HepG2 (cell line): ENCODE measurements at regions not wholly inside any gene's neighbourhood (a gene's known extent, or its start where the extent isn't known, plus 50 kb on each side); places are given as distances from the start of the nearest gene placed in this dataset.

ENCODE experiments used
- ATF3 ChIP-seq: sonication (generic); formaldehyde crosslinking; IDR thresholded peaks from 2 replicates; pipeline ENCODE4 v1.4.0; 2020; ENCODE audit warnings: missing genetic modification reagents
- CREB1 ChIP-seq, 2 experiments: fragments of 450-650 bp in 1 of 2; IDR thresholded peaks; 2 replicates each; pipeline ENCODE4 v1.6.1; 2016 to 2017; ENCODE audit warnings: control low read depth in 1 of 2, mild to moderate bottlenecking in 1 of 2, missing compliant biosample characterization in 1 of 2, missing genetic modification characterization in 1 of 2
- CTCF ChIP-seq: sonication (generic); formaldehyde crosslinking; IDR thresholded peaks from 2 replicates; pipeline ENCODE4 v1.5.0; 2020; ENCODE audit warnings: mild to moderate bottlenecking, missing genetic modification reagents, moderate library complexity
- E2F5 ChIP-seq: sonication (generic); formaldehyde crosslinking; conservative IDR thresholded peaks from 2 replicates; pipeline ENCODE4 v1.4.0; 2020; ENCODE audit warnings: missing genetic modification reagents
- MTA3 ChIP-seq: sonication (generic); formaldehyde crosslinking; IDR thresholded peaks from 2 replicates; pipeline ENCODE4 v1.4.0; 2020; ENCODE audit warnings: missing genetic modification reagents
- NBN ChIP-seq: fragments of 450-650 bp; conservative IDR thresholded peaks from 2 replicates; pipeline ENCODE4 v1.6.1; 2017
- PHF20 ChIP-seq: sonication (generic); formaldehyde crosslinking; IDR thresholded peaks from 2 replicates; pipeline ENCODE4 v1.5.0; 2020; ENCODE audit warnings: mild to moderate bottlenecking, missing genetic modification reagents
- POLR2A ChIP-seq, 2 experiments: IDR thresholded peaks; 2 replicates each; pipeline ENCODE4 v1.6.1; 2011; ENCODE audit warnings: low read depth in 2 of 2, low read length in 2 of 2, mild to moderate bottlenecking in 1 of 2, moderate library complexity in 1 of 2; ENCODE audit not compliant: insufficient read depth in 1 of 2
- SNAPC5 ChIP-seq: sonication (generic); formaldehyde crosslinking; IDR thresholded peaks from 2 replicates; pipeline ENCODE4 v1.8.1; 2023; ENCODE audit warnings: mild to moderate bottlenecking, missing genetic modification reagents, borderline replicate concordance
- YY1 ChIP-seq: IDR thresholded peaks from 2 replicates; pipeline ENCODE4 v1.6.1; 2011; ENCODE audit warnings: low read length, low read depth, moderate library complexity, mild to moderate bottlenecking; ENCODE audit not compliant: insufficient read depth, insufficient replicate concordance
- ZNF777 ChIP-seq: sonication (generic); formaldehyde crosslinking; IDR thresholded peaks from 2 replicates; pipeline ENCODE4 v1.4.0; 2020; ENCODE audit warnings: missing genetic modification reagents
- ZXDC ChIP-seq: sonication (generic); formaldehyde crosslinking; IDR thresholded peaks from 2 replicates; pipeline ENCODE4 v1.5.0; 2020; ENCODE audit warnings: mild to moderate bottlenecking, missing genetic modification reagents
- TF ChIP-seq, protein P1 (sequence below): sonication (generic); formaldehyde crosslinking; IDR thresholded peaks from 2 replicates; pipeline ENCODE4 v1.4.0; 2020; ENCODE audit warnings: mild to moderate bottlenecking, low read depth, missing genetic modification reagents
- TF ChIP-seq, protein P2 (sequence below): IDR thresholded peaks from 2 replicates; pipeline ENCODE4 v1.6.1; 2012; ENCODE audit warnings: low read depth, low read length, improper control_type of control experiment

DNA sequence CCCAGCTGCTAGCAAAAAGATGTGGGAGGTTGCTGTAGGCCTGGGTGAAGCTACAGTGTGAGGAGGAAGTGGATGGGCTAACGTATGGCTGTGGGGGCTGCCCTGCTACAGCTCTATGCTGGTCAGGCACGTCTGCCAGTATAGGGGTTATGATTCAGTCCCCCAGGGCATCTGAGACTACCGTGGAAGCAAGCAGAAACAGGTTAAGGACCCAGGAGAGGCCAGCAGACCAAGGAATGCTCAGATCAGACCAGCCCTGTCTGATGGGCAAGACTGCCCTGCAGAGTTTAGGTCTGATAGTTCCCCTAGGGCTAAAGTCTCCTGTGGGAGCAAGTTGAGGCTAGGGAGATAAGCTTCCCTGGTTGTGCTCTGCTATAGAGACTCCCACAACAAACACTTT is 416.1 kb upstream of the CTNND2 start:
- TF ChIP-seq, protein P1, sequence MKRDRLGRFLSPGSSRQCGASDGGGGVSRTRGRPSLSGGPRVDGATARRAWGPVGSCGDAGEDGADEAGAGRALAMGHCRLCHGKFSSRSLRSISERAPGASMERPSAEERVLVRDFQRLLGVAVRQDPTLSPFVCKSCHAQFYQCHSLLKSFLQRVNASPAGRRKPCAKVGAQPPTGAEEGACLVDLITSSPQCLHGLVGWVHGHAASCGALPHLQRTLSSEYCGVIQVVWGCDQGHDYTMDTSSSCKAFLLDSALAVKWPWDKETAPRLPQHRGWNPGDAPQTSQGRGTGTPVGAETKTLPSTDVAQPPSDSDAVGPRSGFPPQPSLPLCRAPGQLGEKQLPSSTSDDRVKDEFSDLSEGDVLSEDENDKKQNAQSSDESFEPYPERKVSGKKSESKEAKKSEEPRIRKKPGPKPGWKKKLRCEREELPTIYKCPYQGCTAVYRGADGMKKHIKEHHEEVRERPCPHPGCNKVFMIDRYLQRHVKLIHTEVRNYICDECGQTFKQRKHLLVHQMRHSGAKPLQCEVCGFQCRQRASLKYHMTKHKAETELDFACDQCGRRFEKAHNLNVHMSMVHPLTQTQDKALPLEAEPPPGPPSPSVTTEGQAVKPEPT (CRISPR knock-in tag), result no peak
- TF ChIP-seq MTA3 (CRISPR knock-in tag), result no peak
- TF ChIP-seq YY1, result no peak
- TF ChIP-seq NBN, result no peak
- no peak for TF ChIP-seq CTCF (CRISPR knock-in tag)
- no peak for TF ChIP-seq E2F5
- no peak for TF ChIP-seq POLR2A (IDR thresholded peaks at IDR 0.05; ENCODE audit: insufficient read depth in 1 of 2, low read depth in 2 of 2, low read length in 2 of 2)
- no peak for TF ChIP-seq ZNF777
- TF ChIP-seq ZXDC (CRISPR knock-in tag), result no peak
- no peak for TF ChIP-seq ATF3 (CRISPR knock-in tag)
- TF ChIP-seq PHF20 (CRISPR knock-in tag), result no peak
- TF ChIP-seq, protein P2, sequence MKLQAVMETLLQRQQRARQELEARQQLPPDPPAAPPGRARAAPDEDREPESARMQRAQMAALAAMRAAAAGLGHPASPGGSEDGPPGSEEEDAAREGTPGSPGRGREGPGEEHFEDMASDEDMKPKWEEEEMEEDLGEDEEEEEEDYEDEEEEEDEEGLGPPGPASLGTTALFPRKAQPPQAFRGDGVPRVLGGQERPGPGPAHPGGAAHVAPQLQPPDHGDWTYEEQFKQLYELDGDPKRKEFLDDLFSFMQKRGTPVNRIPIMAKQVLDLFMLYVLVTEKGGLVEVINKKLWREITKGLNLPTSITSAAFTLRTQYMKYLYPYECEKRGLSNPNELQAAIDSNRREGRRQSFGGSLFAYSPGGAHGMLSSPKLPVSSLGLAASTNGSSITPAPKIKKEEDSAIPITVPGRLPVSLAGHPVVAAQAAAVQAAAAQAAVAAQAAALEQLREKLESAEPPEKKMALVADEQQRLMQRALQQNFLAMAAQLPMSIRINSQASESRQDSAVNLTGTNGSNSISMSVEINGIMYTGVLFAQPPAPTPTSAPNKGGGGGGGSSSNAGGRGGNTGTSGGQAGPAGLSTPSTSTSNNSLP, result no peak
- no peak for TF ChIP-seq CREB1 (IDR thresholded peaks at IDR 0.05)
- no peak for TF ChIP-seq CREB1 (CRISPR knock-in tag; IDR thresholded peaks at IDR 0.05)
- TF ChIP-seq SNAPC5 (CRISPR knock-in tag), result no peak
